Esophagus muscularis mucosa (tissue), 4 donors: ENCODE measurements at regions not wholly inside any gene's neighbourhood (a gene's known extent, or its start where the extent isn't known, plus 50 kb on each side); places are given as distances from the start of the nearest gene placed in this dataset.
"Not testable (repeated sequence)": the region's sequence is repeated elsewhere in the genome, so short reads cannot be mapped to it uniquely, and the experiment has no call there.

Source experiments
- DNase-seq: peaks from one replicate; pipeline ENCODE4 v3.0.0-alpha.2; 2017; ENCODE audit errors: extremely low spot score
- H3K27ac ChIP-seq, 4 donors: fragments of 200-600 bp; sonication (generic); replicated peaks in 1 of 4; 1 replicate in 3 of 4; 2 replicates in 1 of 4; pipeline ENCODE4 v1.5.1; 2016 to 2019; ENCODE audit warnings: mild to moderate bottlenecking in 1 of 4
- H3K27me3 ChIP-seq, 4 donors: fragments of 200-600 bp; sonication (generic); one replicate each; pipeline versions ENCODE4 v1.5.1 to v1.6.0; 2016 to 2019
- H3K36me3 ChIP-seq, 4 donors: fragments of 200-600 bp; sonication (generic); one replicate each; pipeline ENCODE4 v1.5.1; 2016 to 2019
- H3K4me1 ChIP-seq, 4 donors: fragments of 200-600 bp; sonication (generic); one replicate each; pipeline ENCODE4 v1.5.1; 2016 to 2019
- H3K4me3 ChIP-seq, 4 donors: fragments of 200-600 bp; sonication (generic); 1 replicate in 2 of 4; 2 replicates in 2 of 4; pipeline ENCODE4 v1.5.1; 2016 to 2019; ENCODE audit warnings: mild to moderate bottlenecking in 4 of 4, moderate library complexity in 1 of 4
- H3K9me3 ChIP-seq, 4 donors: fragments of 200-600 bp; sonication (generic); 1 replicate in 3 of 4; 2 replicates in 1 of 4; pipeline ENCODE4 v1.5.1; 2016 to 2019
- CTCF ChIP-seq, 3 experiments: fragments of 200-600 bp in 2 of 3; fragments of 450-650 bp in 1 of 3; sonication (generic) in 2 of 3; IDR thresholded peaks; one replicate each; pipeline ENCODE4 v1.5.1; 2017 to 2019; ENCODE audit warnings: antibody characterized with exemption in 3 of 3, mild to moderate bottlenecking in 2 of 3, moderate library complexity in 1 of 3
- EP300 ChIP-seq: sonication (generic); formaldehyde crosslinking; IDR thresholded peaks from one replicate; pipeline ENCODE4 v1.6.1; 2017; ENCODE audit warnings: antibody characterized with exemption
- POLR2A ChIP-seq: fragments of 450-650 bp; IDR thresholded peaks from one replicate; pipeline ENCODE4 v1.6.1; 2017; ENCODE audit warnings: antibody characterized with exemption, moderate library complexity, mild to moderate bottlenecking, low read depth
- POLR2AphosphoS5 ChIP-seq, 2 donors: sonication (generic); formaldehyde crosslinking; IDR thresholded peaks; one replicate each; pipeline ENCODE4 v1.6.1; 2017; ENCODE audit warnings: antibody characterized with exemption in 2 of 2
- WGBS: methylation state at CpG from one replicate; pipeline ENCODE4 v1.1.5; 2018; 5-methylcytosine and 5-hydroxymethylcytosine counted together
- intact Hi-C: fragments of 100-400 bp; cut with DNase I; formaldehyde crosslinking; loops from one replicate; pipeline ENCODE4 v1.15.1; 2023

- Histone ChIP-seq H3K4me3 (no peak overlapping the region), H3K27ac (no peak overlapping the region), H3K4me1 (peaks cover 0 to 12% (median 8%) of the 10 kb centered on the region in 4 donors), H3K36me3 (no peaks in the 10 kb centered on the region), H3K9me3 (peaks cover 0 to 10% (median 6%) of the 10 kb centered on the region in 4 donors), H3K27me3 (no peaks in the 10 kb centered on the region)
- DNase-seq, result no peak
- intact Hi-C loops, result no loop called here
- 93% methylated on average over 10 of the region's 10 CpGs for WGBS
- TF ChIP-seq CTCF (IDR thresholded peaks at IDR 0.05), result no peak
- TF ChIP-seq POLR2AphosphoS5 (IDR thresholded peaks at IDR 0.05), result no peak
- no peak for TF ChIP-seq POLR2A
- TF ChIP-seq EP300, result no peak
Observed at GRCh38 chr6:169086020-169086419, 167.6 kb downstream of the THBS2 start.

- Histone ChIP-seq H3K4me3 (no peak overlapping the region), H3K27me3 (no peaks in the 10 kb centered on the region), H3K36me3 (no peaks in the 10 kb centered on the region), H3K27ac (no peak overlapping the region), H3K4me1 (peaks cover 0 to 12% (median 8%) of the 10 kb centered on the region in 4 donors), H3K9me3 (peaks cover 0 to 5% (median 2%) of the 10 kb centered on the region in 4 donors)
- 82% methylated on average over 6 of the region's 6 CpGs for WGBS
- peak; percentile 82 for DNase-seq
- intact Hi-C loops, result no loop called here
- TF ChIP-seq EP300 (no peak), CTCF (IDR thresholded peaks at IDR 0.05) (no peak), POLR2AphosphoS5 (IDR thresholded peaks at IDR 0.05) (no peak), POLR2A (no peak)
Observed at GRCh38 chr6:169085466-169085865, 168.2 kb downstream of the THBS2 start.

GRCh38 chr6:169084557-169084956, 169.1 kb downstream of the THBS2 start:
- WGBS, result 94% methylated on average over 13 of the region's 13 CpGs
- peak; percentile 39 for DNase-seq
- H3K27me3 ChIP-seq, H3K27ac ChIP-seq, intact Hi-C loops, H3K9me3 ChIP-seq, H3K36me3 ChIP-seq, H3K4me3 ChIP-seq: not testable (repeated sequence)
- peaks cover 0 to 12% (median 8%) of the 10 kb centered on the region in 4 donors for H3K4me1 ChIP-seq

GRCh38 chr6:169084067-169084466, 169.6 kb downstream of the THBS2 start:
- intact Hi-C loops, result no loop called here
- Histone ChIP-seq H3K27me3 (no peaks in the 10 kb centered on the region), H3K4me3 (no peak overlapping the region), H3K27ac (no peak overlapping the region), H3K4me1 (peaks cover 0 to 12% (median 8%) of the 10 kb centered on the region in 4 donors), H3K9me3 (no peaks in the 10 kb centered on the region), H3K36me3 (no peaks in the 10 kb centered on the region)
- DNase-seq, result peak; percentile 39
- WGBS, result 95% methylated on average over 9 of the region's 10 CpGs
- TF ChIP-seq CTCF (IDR thresholded peaks at IDR 0.05) (no peak), POLR2AphosphoS5 (IDR thresholded peaks at IDR 0.05) (no peak), POLR2A (no peak), EP300 (no peak)

GRCh38 chr6:169083508-169083874, 170.2 kb downstream of the THBS2 start:
- WGBS, result 62% methylated on average over 3 of the region's 3 CpGs
- H3K4me1 ChIP-seq, result peaks cover 0 to 12% (median 8%) of the 10 kb centered on the region in 4 donors
- intact Hi-C loops, result no loop called here
- no peaks in the 10 kb centered on the region for H3K36me3 ChIP-seq
- no peak overlapping the region for H3K27ac ChIP-seq
- H3K27me3 ChIP-seq, result no peaks in the 10 kb centered on the region
- no peak for DNase-seq
- H3K4me3 ChIP-seq, result no peak overlapping the region
- TF ChIP-seq POLR2A (no peak), EP300 (no peak), POLR2AphosphoS5 (IDR thresholded peaks at IDR 0.05) (no peak), CTCF (IDR thresholded peaks at IDR 0.05) (no peak)
- H3K9me3 ChIP-seq, result no peaks in the 10 kb centered on the region
